Hematopoietic multipotent progenitor cell (in vitro differentiated cells): ENCODE measurements at regions not wholly inside any gene's neighbourhood (a gene's known extent, or its start where the extent isn't known, plus 50 kb on each side); places are given as distances from the start of the nearest gene placed in this dataset.

ENCODE experiments used
- DNase-seq, 3 donors: peaks; one replicate each; pipeline ENCODE4 v3.0.0-alpha.2; 2011 to 2015; ENCODE audit warnings: low read depth in 2 of 3, low spot score in 2 of 3

DNA sequence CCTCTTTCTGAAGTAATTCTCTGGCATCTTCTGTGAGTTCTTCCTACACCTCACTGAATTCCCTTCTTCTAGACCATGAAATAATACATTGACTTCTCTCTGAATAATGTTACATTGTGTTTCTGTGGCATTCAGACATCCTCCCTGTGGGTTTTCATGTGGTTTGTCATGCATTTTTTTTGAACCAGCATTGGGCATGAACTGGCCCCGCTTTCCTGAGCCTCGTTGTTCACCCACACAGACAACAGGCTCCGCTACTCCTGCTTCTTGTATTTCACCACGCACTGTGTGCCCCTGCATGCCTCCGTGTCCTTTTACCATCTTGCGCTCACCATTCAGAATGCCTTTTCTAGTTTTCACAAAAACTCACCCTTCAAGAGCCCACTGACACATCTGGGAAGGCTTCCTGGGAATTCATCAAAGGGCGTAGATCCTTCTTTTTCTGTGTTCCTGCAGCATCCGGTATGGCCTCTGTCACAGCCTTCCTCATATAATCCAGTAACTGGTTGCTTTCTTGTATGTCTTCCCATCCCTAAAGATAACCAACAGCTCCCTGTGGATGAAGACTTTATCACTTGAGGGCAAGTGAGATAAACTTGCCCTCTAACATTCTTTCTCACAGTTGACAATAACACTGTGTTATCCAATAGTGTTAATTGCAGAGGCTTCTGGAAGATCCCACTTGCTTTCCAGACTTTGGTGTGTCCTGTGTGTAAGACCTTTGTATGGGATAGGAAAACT lies 51.5 kb upstream of the ADAMTSL1 start:
- DNase-seq, result no peak

DNA sequence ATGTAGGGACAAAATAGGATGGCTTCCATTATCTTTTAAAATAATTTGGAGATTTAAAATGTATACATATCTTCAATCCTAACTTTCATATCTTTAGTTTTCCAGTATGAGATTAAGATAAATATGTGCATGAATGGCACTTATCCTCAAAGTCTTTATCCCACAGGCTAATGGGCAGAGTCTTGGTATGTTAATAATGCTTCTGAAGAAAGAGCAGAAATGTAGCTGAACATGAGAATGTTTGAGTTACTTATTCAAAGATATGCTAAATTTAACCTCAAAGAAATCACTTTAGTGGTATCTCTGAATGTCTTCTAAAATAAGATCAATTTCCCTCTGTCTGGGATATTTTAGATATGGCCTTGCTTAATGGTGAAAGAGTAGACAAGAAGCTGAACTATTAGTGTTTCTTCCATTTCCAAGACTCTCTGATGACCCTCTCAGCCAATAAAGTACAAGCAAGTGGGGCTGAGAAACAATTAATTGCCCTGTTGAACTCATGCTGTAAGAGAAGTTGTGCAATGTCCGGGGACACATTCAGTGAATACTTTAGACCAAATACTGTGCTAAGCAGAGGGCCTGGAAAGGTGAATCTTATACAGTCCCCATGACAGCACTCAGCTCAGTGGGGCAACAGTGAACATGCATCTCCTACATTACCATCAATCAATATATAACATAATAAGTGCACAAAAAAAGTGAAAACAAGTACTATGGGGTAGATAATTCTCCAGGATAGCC lies 50.0 kb upstream of the ADAMTSL1 start:
- DNase-seq, result no peak
